ENCODE measurements at regions not wholly inside any gene's neighbourhood (a gene's known extent, or its start where the extent isn't known, plus 50 kb on each side); places are given as distances from the start of the nearest gene placed in this dataset.

DNA sequence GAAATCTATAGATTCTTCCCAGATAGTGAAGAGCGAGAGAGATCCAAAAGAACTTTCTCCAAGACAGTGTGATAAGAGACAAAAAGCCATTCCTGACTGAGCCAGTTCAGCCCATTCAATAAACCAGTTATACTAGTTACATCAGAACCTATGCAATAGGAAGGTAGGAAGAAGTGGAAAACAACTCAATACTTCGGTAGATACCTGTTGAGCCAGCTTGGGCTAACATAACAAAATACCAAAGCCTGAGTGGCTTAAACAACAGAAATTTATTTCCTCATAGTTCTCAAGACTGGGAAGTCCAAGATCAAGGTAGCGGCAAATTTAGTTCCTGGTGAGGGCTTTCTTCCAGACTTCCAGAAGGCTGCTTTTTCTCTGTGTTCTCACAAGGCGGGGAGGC, 214.5 kb upstream of the GRAMD2B start:
- ATAC-seq (ENCODE audit: insufficient read depth, low FRiP score) (no peak), DNase-seq (no peak)
- no peak for TF ChIP-seq CTCF (IDR thresholded peaks at IDR 0.05; ENCODE audit: control extremely low read depth, extremely low read depth)
- H3K36me3 ChIP-seq (ENCODE audit: control insufficient read depth in 4 of 4, insufficient read depth in 4 of 4, low read length in 4 of 4) = no peaks in the 10 kb centered on the region
- 65 to 67% methylated on average over 4 of the region's 4 CpGs for WGBS, 2 donors
- H3K4me3 ChIP-seq = no peak overlapping the region
- H3K27me3 ChIP-seq (ENCODE audit: control insufficient read depth in 3 of 3, insufficient read depth in 3 of 3, low read length in 2 of 3) = no peaks in the 10 kb centered on the region
- no peaks in the 10 kb centered on the region for H3K4me1 ChIP-seq (ENCODE audit: control insufficient read depth in 5 of 5, insufficient read depth in 5 of 5, low read length in 5 of 5)
- no peak overlapping the region for H3K9ac ChIP-seq (ENCODE audit: insufficient read depth in 1 of 2, low read length in 2 of 2)
- H3K27ac ChIP-seq (ENCODE audit: low read depth in 1 of 2, low read length in 1 of 2) = no peak overlapping the region
- no peaks in the 10 kb centered on the region for H3K9me3 ChIP-seq (ENCODE audit: control insufficient read depth in 4 of 4, insufficient read depth in 3 of 4, low read length in 3 of 4)

DNA sequence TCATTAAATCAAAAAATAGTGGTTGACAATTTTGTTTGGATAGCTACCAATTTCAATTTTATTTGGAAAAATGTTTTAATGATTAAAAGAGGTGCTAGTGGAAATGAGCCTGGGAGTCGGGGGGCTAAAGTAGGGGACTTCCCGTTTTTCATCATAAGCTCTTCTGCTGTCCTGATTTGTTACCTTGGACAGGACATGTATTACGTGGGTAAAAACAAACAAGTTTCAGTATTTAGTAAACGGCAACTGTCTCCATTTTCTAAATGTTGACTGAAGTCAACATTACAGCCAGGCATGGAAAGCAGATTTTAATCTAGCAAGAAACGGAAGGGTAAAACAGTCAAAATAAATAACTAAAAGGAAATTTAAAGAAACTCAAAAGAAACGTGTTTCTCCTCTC, 212.3 kb upstream of the GRAMD2B start:
- Histone ChIP-seq H3K27ac (ENCODE audit: low read depth in 1 of 2, low read length in 1 of 2) (no peak overlapping the region), H3K27me3 (ENCODE audit: control insufficient read depth in 3 of 3, insufficient read depth in 3 of 3, low read length in 2 of 3) (no peaks in the 10 kb centered on the region), H3K4me1 (ENCODE audit: control insufficient read depth in 5 of 5, insufficient read depth in 5 of 5, low read length in 5 of 5) (no peaks in the 10 kb centered on the region), H3K9me3 (ENCODE audit: control insufficient read depth in 4 of 4, insufficient read depth in 3 of 4, low read length in 3 of 4) (no peaks in the 10 kb centered on the region), H3K36me3 (ENCODE audit: control insufficient read depth in 4 of 4, insufficient read depth in 4 of 4, low read length in 4 of 4) (no peaks in the 10 kb centered on the region), H3K9ac (ENCODE audit: insufficient read depth in 1 of 2, low read length in 2 of 2) (no peak overlapping the region), H3K4me3 (no peak overlapping the region)
- DNase-seq (no peak), ATAC-seq (ENCODE audit: insufficient read depth, low FRiP score) (no peak)
- 77 to 86% methylated on average over 6 of the region's 6 CpGs for WGBS, 2 donors
- no peak for TF ChIP-seq CTCF (IDR thresholded peaks at IDR 0.05; ENCODE audit: control extremely low read depth, extremely low read depth)

- no peak for DNase-seq
- H3K27ac ChIP-seq (ENCODE audit: low read depth in 1 of 2, low read length in 1 of 2) = no peak overlapping the region
- no peak overlapping the region for H3K4me3 ChIP-seq
Observed at GRCh38 chr5:126219616-126220015, 203.6 kb upstream of the GRAMD2B start.

More at GRCh38 chr5:126219616-126220015, 203.6 kb upstream of the GRAMD2B start:
- ATAC-seq (ENCODE audit: insufficient read depth, low FRiP score) = no peak
- TF ChIP-seq CTCF (IDR thresholded peaks at IDR 0.05; ENCODE audit: control extremely low read depth, extremely low read depth) = no peak
- peaks cover 0 to 12% (median 3%) of the 10 kb centered on the region in 4 donors for H3K9me3 ChIP-seq (ENCODE audit: control insufficient read depth in 4 of 4, insufficient read depth in 3 of 4, low read length in 3 of 4)
- no peak overlapping the region for H3K9ac ChIP-seq (ENCODE audit: insufficient read depth in 1 of 2, low read length in 2 of 2)
- no peaks in the 10 kb centered on the region for H3K27me3 ChIP-seq (ENCODE audit: control insufficient read depth in 3 of 3, insufficient read depth in 3 of 3, low read length in 2 of 3)
- no peaks in the 10 kb centered on the region for H3K36me3 ChIP-seq (ENCODE audit: control insufficient read depth in 4 of 4, insufficient read depth in 4 of 4, low read length in 4 of 4)
- no peaks in the 10 kb centered on the region for H3K4me1 ChIP-seq (ENCODE audit: control insufficient read depth in 5 of 5, insufficient read depth in 5 of 5, low read length in 5 of 5)

Data from lung (tissue), 11 donors.